ENCODE measurements at regions not wholly inside any gene's neighbourhood (a gene's known extent, or its start where the extent isn't known, plus 50 kb on each side); places are given as distances from the start of the nearest gene placed in this dataset.

GRCh38 chr9:32304495-32304894 is 79.9 kb upstream of the ACO1 start:
- CTCF ChIA-PET: no interaction called here
- POLR2A ChIA-PET: no interaction called here
- TF ChIP-seq CTCF (IDR thresholded peaks at IDR 0.05; ENCODE audit: control extremely low read depth, extremely low read depth, low read depth, missing control alignments): no peak
- DNase-seq (ENCODE audit: extremely low spot score): no peak

GRCh38 chr9:32306006-32306405 is 78.4 kb upstream of the ACO1 start:
- ChIA-PET POLR2A (no interaction called here), CTCF (no interaction called here)
- no peak for DNase-seq (ENCODE audit: extremely low spot score)
- no peak for TF ChIP-seq CTCF (IDR thresholded peaks at IDR 0.05; ENCODE audit: control extremely low read depth, extremely low read depth, low read depth, missing control alignments)

GRCh38 chr9:32319312-32319929 is 65.0 kb upstream of the ACO1 start:
- ChIA-PET POLR2A (no interaction called here), CTCF (interaction anchor here (1.2 to 1.4 kb wide), 2 partner anchors 8 to 20 kb away, joined by 3 to 4 read pairs; no protein-coding TSS in a partner anchor)
- no peak for TF ChIP-seq CTCF (IDR thresholded peaks at IDR 0.05; ENCODE audit: control extremely low read depth, extremely low read depth, low read depth, missing control alignments)
- no peak for DNase-seq (ENCODE audit: extremely low spot score)

GRCh38 chr9:32322622-32323021 is 61.8 kb upstream of the ACO1 start:
- CTCF ChIA-PET: no interaction called here
- POLR2A ChIA-PET: no interaction called here

GRCh38 chr9:32326146-32326545 is 58.3 kb upstream of the ACO1 start:
- ChIA-PET POLR2A (no interaction called here), CTCF (interaction anchor here (1.4 kb wide), 1 partner anchor 9 kb away, joined by 3 read pairs; no protein-coding TSS in a partner anchor)
- DNase-seq (ENCODE audit: extremely low spot score): no peak
- TF ChIP-seq CTCF (IDR thresholded peaks at IDR 0.05; ENCODE audit: control extremely low read depth, extremely low read depth, low read depth, missing control alignments): no peak

More at GRCh38 chr9:32322622-32323021, 61.8 kb upstream of the ACO1 start:
- no peak for DNase-seq (ENCODE audit: extremely low spot score)
- TF ChIP-seq CTCF (IDR thresholded peaks at IDR 0.05; ENCODE audit: control extremely low read depth, extremely low read depth, low read depth, missing control alignments): no peak

GRCh38 chr9:32331240-32331639 is 53.2 kb upstream of the ACO1 start:
- POLR2A ChIA-PET: no interaction called here
- DNase-seq (ENCODE audit: extremely low spot score): no peak
- no peak for TF ChIP-seq CTCF (IDR thresholded peaks at IDR 0.05; ENCODE audit: control extremely low read depth, extremely low read depth, low read depth, missing control alignments)
- CTCF ChIA-PET: no interaction called here

Data from GM10248 (cell line).